Keratinocyte (primary cell): ENCODE measurements at regions not wholly inside any gene's neighbourhood (a gene's known extent, or its start where the extent isn't known, plus 50 kb on each side); places are given as distances from the start of the nearest gene placed in this dataset.

Experiments
- DNase-seq: peaks from one replicate; pipeline ENCODE4 v3.0.0-alpha.2; 2011; ENCODE audit warnings: low read depth, missing footprints, low spot score
- FAIRE-seq: peaks from 2 replicates; lab custom pipeline; 2011; peaks lifted over from hg19 to GRCh38; lab: Jason Lieb, UNC
- H2AFZ ChIP-seq: 2 replicates; pipeline ENCODE4 v1.6.0; 2012; ENCODE audit warnings: low read length, control low read depth, inconsistent platforms; ENCODE audit not compliant: control insufficient read depth
- H3K27ac ChIP-seq: 2 replicates; pipeline ENCODE4 v1.5.1; 2011; ENCODE audit warnings: low read length; ENCODE audit not compliant: control insufficient read depth, insufficient read depth
- H3K27me3 ChIP-seq: 3 replicates; pipeline ENCODE4 v1.6.0; 2011; ENCODE audit warnings: low read length; ENCODE audit not compliant: control insufficient read depth, insufficient read depth; ENCODE audit errors: extremely low read depth
- H3K36me3 ChIP-seq, 2 experiments: 2 replicates in 1 of 2; 3 replicates in 1 of 2; pipeline ENCODE4 v1.5.1; 2011; ENCODE audit warnings: low read length in 2 of 2, mild to moderate bottlenecking in 1 of 2; ENCODE audit not compliant: control insufficient read depth in 2 of 2, insufficient read depth in 2 of 2; ENCODE audit errors: extremely low read depth in 1 of 2
- H3K4me1 ChIP-seq: 3 replicates; pipeline ENCODE4 v1.5.1; 2011; ENCODE audit warnings: low read length; ENCODE audit not compliant: control insufficient read depth, insufficient read depth; ENCODE audit errors: extremely low read depth
- H3K4me2 ChIP-seq: 3 replicates; pipeline ENCODE4 v1.6.0; 2011; ENCODE audit warnings: low read depth, low read length; ENCODE audit not compliant: control insufficient read depth, insufficient read depth; ENCODE audit errors: extremely low read depth
- H3K4me3 ChIP-seq, 3 experiments: fragments of 200-600 bp in 1 of 3; sonication (generic) in 1 of 3; 2 replicates in 2 of 3; 3 replicates in 1 of 3; pipeline ENCODE4 v1.5.1; 2011 to 2016; ENCODE audit warnings: low read length in 3 of 3, mild to moderate bottlenecking in 3 of 3, control low read depth in 2 of 3, inconsistent platforms in 1 of 3, low read depth in 1 of 3, mixed read lengths in 1 of 3, mixed run types in 1 of 3, moderate library complexity in 1 of 3; ENCODE audit not compliant: control insufficient read depth in 2 of 3, insufficient read depth in 2 of 3; ENCODE audit errors: extremely low read depth in 1 of 3
- H3K79me2 ChIP-seq: 2 replicates; pipeline ENCODE4 v1.6.0; 2012; ENCODE audit warnings: low read length; ENCODE audit not compliant: control insufficient read depth, insufficient read depth
- H3K9ac ChIP-seq: 3 replicates; pipeline ENCODE4 v1.6.0; 2011; ENCODE audit warnings: low read length; ENCODE audit not compliant: control insufficient read depth, insufficient read depth; ENCODE audit errors: extremely low read depth
- H3K9me1 ChIP-seq: 3 replicates; pipeline ENCODE4 v1.6.0; 2011; ENCODE audit warnings: low read length; ENCODE audit not compliant: control insufficient read depth, insufficient read depth; ENCODE audit errors: extremely low read depth
- H3K9me3 ChIP-seq: 2 replicates; pipeline ENCODE4 v1.5.1; 2012; ENCODE audit warnings: low read depth, low read length; ENCODE audit not compliant: control insufficient read depth
- H4K20me1 ChIP-seq: 3 replicates; pipeline ENCODE4 v1.6.0; 2011; ENCODE audit warnings: low read length; ENCODE audit not compliant: control insufficient read depth, insufficient read depth; ENCODE audit errors: extremely low read depth
- EZH2 ChIP-seq: IDR thresholded peaks from one replicate; pipeline ENCODE4 v1.6.1; 2012; ENCODE audit warnings: inconsistent platforms, mild to moderate bottlenecking, low read length, moderate library complexity
- dilution Hi-C: fragments of 300-500 bp; cut with MboI; formaldehyde crosslinking; loops from one replicate; pipeline ENCODE4 v1.7.0; 2020; ENCODE audit warnings: low sequenced_read_pairs; ENCODE audit not compliant: extremely low pct_ligation_motif_present
- TF ChIP-seq, protein P1 (sequence below), 3 experiments: IDR thresholded peaks in 1 of 3; conservative IDR thresholded peaks in 1 of 3; optimal IDR thresholded peaks in 1 of 3; 2 replicates in 2 of 3; 3 replicates in 1 of 3; pipeline versions ENCODE3 to v1.5.1; 2011; ENCODE audit warnings: low read length in 3 of 3, mild to moderate bottlenecking in 3 of 3, moderate library complexity in 2 of 3, control low read depth in 1 of 3, inconsistent platforms in 1 of 3; ENCODE audit not compliant: insufficient read depth in 2 of 3; ENCODE audit errors: extremely low read depth in 1 of 3

DNA sequence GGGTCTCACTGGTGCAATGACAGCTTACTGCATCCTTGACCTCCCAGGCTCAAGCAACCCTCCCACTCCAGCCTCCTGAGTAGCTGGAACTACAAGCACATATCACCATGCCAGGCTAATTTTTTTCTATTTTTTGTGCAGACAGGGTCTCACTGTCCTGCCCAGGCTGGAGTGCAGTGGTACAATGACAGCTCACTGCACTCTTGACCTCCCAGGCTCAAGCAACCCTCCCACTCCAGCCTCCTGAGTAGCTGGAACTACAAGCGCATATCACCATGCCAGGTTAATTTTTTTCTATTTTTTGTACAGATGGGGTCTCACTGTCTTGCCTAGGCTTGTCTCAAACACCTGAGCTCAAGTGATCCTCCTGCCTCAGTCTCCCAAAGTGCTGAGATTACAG lies 74.0 kb downstream of the GASK1B start:
- DNase-seq, result no peak
- Histone ChIP-seq H3K9me1 (no peaks in the 10 kb centered on the region), H3K9ac (no peak overlapping the region), H3K4me3 (no peak overlapping the region), H3K9me3 (no peaks in the 10 kb centered on the region), H3K4me1 (peaks cover 18% of the 10 kb centered on the region), H4K20me1 (no peaks in the 10 kb centered on the region), H3K79me2 (no peaks in the 10 kb centered on the region), H3K27ac (no peak overlapping the region), H3K4me2 (no peak overlapping the region), H3K36me3 (no peaks in the 10 kb centered on the region), H2AFZ (no peak overlapping the region), H3K27me3 (no peaks in the 10 kb centered on the region)
- dilution Hi-C loops, result no loop called here
- TF ChIP-seq EZH2, result no peak
- TF ChIP-seq, protein P1, sequence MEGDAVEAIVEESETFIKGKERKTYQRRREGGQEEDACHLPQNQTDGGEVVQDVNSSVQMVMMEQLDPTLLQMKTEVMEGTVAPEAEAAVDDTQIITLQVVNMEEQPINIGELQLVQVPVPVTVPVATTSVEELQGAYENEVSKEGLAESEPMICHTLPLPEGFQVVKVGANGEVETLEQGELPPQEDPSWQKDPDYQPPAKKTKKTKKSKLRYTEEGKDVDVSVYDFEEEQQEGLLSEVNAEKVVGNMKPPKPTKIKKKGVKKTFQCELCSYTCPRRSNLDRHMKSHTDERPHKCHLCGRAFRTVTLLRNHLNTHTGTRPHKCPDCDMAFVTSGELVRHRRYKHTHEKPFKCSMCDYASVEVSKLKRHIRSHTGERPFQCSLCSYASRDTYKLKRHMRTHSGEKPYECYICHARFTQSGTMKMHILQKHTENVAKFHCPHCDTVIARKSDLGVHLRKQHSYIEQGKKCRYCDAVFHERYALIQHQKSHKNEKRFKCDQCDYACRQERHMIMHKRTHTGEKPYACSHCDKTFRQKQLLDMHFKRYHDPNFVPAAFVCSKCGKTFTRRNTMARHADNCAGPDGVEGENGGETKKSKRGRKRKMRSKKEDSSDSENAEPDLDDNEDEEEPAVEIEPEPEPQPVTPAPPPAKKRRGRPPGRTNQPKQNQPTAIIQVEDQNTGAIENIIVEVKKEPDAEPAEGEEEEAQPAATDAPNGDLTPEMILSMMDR (optimal IDR thresholded peaks at IDR 0.05 in 1 of 3, IDR thresholded peaks at IDR 0.05 in 1 of 3, conservative IDR thresholded peaks at IDR 0.05 in 1 of 3; ENCODE audit: extremely low read depth in 1 of 3, insufficient read depth in 2 of 3, low read length in 3 of 3), result no peak
- FAIRE-seq, result no peak

DNA sequence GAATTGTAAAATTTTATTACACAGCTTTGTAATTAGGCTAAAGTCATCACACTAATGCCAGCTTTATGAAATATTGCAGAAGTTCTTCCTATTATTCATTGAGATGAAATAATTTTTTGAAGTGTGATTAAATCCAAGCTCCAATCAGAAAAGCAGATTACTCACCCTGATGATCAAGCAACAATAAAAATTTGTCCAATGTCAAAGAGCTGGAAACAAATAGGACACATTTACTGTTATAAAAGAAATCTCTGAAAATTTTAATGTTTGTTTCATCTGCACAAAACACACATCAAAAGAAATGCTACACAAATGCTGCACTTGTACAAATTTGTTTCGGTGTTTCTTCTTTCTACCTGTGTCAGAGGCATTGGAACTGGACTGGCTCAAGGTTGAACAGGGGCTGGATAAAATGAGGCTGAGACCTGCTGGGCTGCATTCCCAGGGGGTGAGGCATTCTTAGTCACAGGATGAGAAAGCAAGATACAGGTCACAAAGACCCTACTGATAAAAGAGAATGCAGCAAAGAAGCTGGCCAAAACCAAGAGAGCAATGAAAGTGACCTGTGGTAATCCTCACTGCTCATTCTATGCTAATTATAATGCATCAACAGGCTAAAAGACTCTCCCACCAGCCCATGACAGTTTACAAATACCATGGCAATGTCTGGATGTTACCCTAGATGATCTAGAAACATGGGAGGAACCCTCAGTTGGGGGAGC lies 78.3 kb downstream of the GASK1B start:
- H2AFZ ChIP-seq, result peak overlapping the region; percentile 38

More for the DNA sequence above, 78.3 kb downstream of the GASK1B start:
- Histone ChIP-seq H3K9me1 (no peaks in the 10 kb centered on the region), H3K4me2 (peak overlapping the region; percentile 57), H3K27me3 (no peaks in the 10 kb centered on the region), H3K9me3 (no peaks in the 10 kb centered on the region), H3K4me3 (peak overlapping the region in 2 of 3 experiments; percentile 34 to 48), H3K36me3 (no peaks in the 10 kb centered on the region), H3K4me1 (peaks cover 20% of the 10 kb centered on the region), H3K79me2 (no peaks in the 10 kb centered on the region), H3K27ac (peak overlapping the region; percentile 47), H3K9ac (no peak overlapping the region), H4K20me1 (no peaks in the 10 kb centered on the region)
- FAIRE-seq, result peak; percentile 96
- TF ChIP-seq, protein P1 (optimal IDR thresholded peaks at IDR 0.05 in 1 of 3, IDR thresholded peaks at IDR 0.05 in 1 of 3, conservative IDR thresholded peaks at IDR 0.05 in 1 of 3; ENCODE audit: extremely low read depth in 1 of 3, insufficient read depth in 2 of 3, low read length in 3 of 3), result no peak
- TF ChIP-seq EZH2, result no peak
- peak; percentile 56 for DNase-seq
- dilution Hi-C loops, result no loop called here
